PC-9 (cell line): ENCODE measurements at regions not wholly inside any gene's neighbourhood (a gene's known extent, or its start where the extent isn't known, plus 50 kb on each side); places are given as distances from the start of the nearest gene placed in this dataset.

Experiments
- BruUV-seq: library from RNA; stranded (reverse); fragments of 400-500 nt; replicated peaks from 2 replicates; lab custom pipeline; 2021; lab: Mats Ljungman, UMichigan
- CTCF ChIA-PET: fragments of 300-600 bp; sonication (Branson Sonifier 250); formaldehyde crosslinking; loops from one replicate; lab custom pipeline; 2022; ENCODE audit warnings: antibody characterized with exemption; lab: Charles Lee
- POLR2A ChIA-PET: fragments of 300-600 bp; sonication (Branson Sonifier 250); formaldehyde crosslinking; loops from one replicate; lab custom pipeline; 2022; ENCODE audit warnings: antibody characterized with exemption; ENCODE audit not compliant: unreplicated experiment; lab: Charles Lee
- DNase-seq, 2 experiments: peaks; one replicate each; pipeline versions ENCODE4 v3.0.0 to v3.0.0-alpha.2; 2015 to 2022; ENCODE audit warnings: mixed read lengths in 1 of 2
- H2AFZ ChIP-seq: fragments of 200-600 bp; sonication (generic); 2 replicates; pipeline ENCODE4 v1.8.1; 2017; ENCODE audit warnings: antibody characterized with exemption
- H3F3A ChIP-seq: fragments of 200-600 bp; sonication (generic); 2 replicates; pipeline ENCODE4 v1.8.1; 2017; ENCODE audit warnings: antibody characterized with exemption, mild to moderate bottlenecking, low read depth; ENCODE audit not compliant: insufficient read depth
- H3K27ac ChIP-seq: fragments of 200-600 bp; sonication (generic); 2 replicates; pipeline ENCODE4 v1.6.1; 2016; ENCODE audit warnings: mixed run types
- H3K27me3 ChIP-seq: fragments of 200-600 bp; sonication (generic); 2 replicates; pipeline ENCODE4 v1.6.1; 2016; ENCODE audit warnings: low read depth, mixed run types; ENCODE audit not compliant: insufficient read depth
- H3K36me3 ChIP-seq: fragments of 200-600 bp; sonication (generic); 2 replicates; pipeline ENCODE4 v1.6.1; 2016; ENCODE audit warnings: low read depth, mixed run types
- H3K4me1 ChIP-seq: fragments of 200-600 bp; sonication (generic); replicated peaks from 2 replicates; pipeline ENCODE4 v1.6.1; 2016; ENCODE audit warnings: mixed run types; ENCODE audit not compliant: insufficient read depth
- H3K4me2 ChIP-seq: fragments of 200-600 bp; sonication (generic); 2 replicates; pipeline ENCODE4 v1.6.1; 2017; ENCODE audit warnings: mixed run types
- H3K4me3 ChIP-seq: fragments of 200-600 bp; sonication (generic); 2 replicates; pipeline ENCODE4 v1.6.1; 2016; ENCODE audit warnings: mixed run types
- H3K79me2 ChIP-seq: fragments of 200-600 bp; sonication (generic); 2 replicates; pipeline ENCODE4 v1.6.1; 2017; ENCODE audit warnings: low read depth, mixed run types
- H3K9me2 ChIP-seq: fragments of 200-600 bp; sonication (generic); 2 replicates; pipeline ENCODE4 v1.8.1; 2017; ENCODE audit warnings: mild to moderate bottlenecking; ENCODE audit not compliant: insufficient read depth
- H3K9me3 ChIP-seq: fragments of 200-600 bp; sonication (generic); 2 replicates; pipeline ENCODE4 v1.8.1; 2016; ENCODE audit warnings: low read depth; ENCODE audit not compliant: insufficient read depth
- H4K20me1 ChIP-seq: fragments of 200-600 bp; sonication (generic); 2 replicates; pipeline ENCODE4 v1.8.1; 2017; ENCODE audit not compliant: insufficient read depth
- EZH2 ChIP-seq: fragments of 200-600 bp; sonication (generic); IDR thresholded peaks from 2 replicates; pipeline ENCODE4 v1.8.0; 2017; ENCODE audit warnings: antibody characterized with exemption, low read depth
- intact Hi-C: fragments of 100-400 bp; cut with micrococcal nuclease; formaldehyde crosslinking; loops from one replicate; pipeline ENCODE4 v1.10.0; 2022; ENCODE audit not compliant: unreplicated experiment
- TF ChIP-seq, protein P1 (sequence below): fragments of 200-600 bp; sonication (generic); conservative IDR thresholded peaks from 2 replicates; pipeline ENCODE4 v1.6.1; 2017; ENCODE audit warnings: mixed run types, antibody characterized with exemption, mild to moderate bottlenecking, moderate library complexity

DNA sequence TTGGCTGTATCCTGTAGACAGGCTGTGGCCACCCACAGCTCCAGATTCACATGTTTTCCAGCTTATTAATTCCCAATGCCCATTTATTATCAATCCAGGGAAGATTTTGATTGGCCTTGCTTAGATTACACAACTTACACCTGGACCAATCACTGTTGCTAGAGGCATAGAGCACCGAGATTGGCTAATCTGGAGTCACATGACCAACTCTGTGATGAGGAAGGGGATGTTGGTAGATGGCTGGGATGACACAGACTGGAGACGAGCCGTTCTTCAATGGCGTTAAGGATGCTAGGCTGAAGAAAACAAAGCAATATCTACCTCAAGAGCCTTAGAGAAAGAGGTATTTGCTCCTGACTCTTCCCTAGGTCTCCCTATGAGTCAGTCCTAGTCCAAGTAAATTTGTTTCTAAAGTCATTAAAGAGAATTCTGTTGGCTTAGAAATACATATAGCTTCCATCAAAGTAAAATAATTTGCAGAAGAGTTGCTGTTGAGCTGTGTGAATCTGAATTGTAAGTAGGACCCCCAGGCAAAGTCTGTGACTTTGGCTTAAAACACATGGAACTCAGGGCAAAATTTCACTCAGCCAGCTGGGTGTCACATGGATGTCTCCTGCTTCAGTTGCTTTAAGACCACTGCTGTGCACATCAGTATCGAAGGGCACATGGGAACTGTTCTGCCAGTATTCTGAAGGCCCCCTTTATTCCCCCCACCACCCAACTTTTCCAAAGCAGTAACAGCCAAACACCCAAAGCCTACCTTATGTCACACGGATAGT, 326.4 kb upstream of the KLF4 start:
- Histone ChIP-seq H2AFZ (no peak overlapping the region), H3F3A (no peaks in the 10 kb centered on the region), H3K4me2 (no peak overlapping the region), H3K4me3 (no peak overlapping the region), H3K9me3 (no peaks in the 10 kb centered on the region), H3K36me3 (no peaks in the 10 kb centered on the region), H3K9me2 (no peaks in the 10 kb centered on the region), H3K4me1 (no peaks in the 10 kb centered on the region), H3K27me3 (no peaks in the 10 kb centered on the region), H3K27ac (no peak overlapping the region), H4K20me1 (no peaks in the 10 kb centered on the region), H3K79me2 (no peaks in the 10 kb centered on the region)
- POLR2A ChIA-PET = no interaction called here
- CTCF ChIA-PET = no interaction called here
- intact Hi-C loops = no loop called here
- DNase-seq = no peak
- TF ChIP-seq, protein P1, sequence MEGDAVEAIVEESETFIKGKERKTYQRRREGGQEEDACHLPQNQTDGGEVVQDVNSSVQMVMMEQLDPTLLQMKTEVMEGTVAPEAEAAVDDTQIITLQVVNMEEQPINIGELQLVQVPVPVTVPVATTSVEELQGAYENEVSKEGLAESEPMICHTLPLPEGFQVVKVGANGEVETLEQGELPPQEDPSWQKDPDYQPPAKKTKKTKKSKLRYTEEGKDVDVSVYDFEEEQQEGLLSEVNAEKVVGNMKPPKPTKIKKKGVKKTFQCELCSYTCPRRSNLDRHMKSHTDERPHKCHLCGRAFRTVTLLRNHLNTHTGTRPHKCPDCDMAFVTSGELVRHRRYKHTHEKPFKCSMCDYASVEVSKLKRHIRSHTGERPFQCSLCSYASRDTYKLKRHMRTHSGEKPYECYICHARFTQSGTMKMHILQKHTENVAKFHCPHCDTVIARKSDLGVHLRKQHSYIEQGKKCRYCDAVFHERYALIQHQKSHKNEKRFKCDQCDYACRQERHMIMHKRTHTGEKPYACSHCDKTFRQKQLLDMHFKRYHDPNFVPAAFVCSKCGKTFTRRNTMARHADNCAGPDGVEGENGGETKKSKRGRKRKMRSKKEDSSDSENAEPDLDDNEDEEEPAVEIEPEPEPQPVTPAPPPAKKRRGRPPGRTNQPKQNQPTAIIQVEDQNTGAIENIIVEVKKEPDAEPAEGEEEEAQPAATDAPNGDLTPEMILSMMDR = no peak
- no peak for TF ChIP-seq EZH2
- no TSS peak for BruUV-seq

DNA sequence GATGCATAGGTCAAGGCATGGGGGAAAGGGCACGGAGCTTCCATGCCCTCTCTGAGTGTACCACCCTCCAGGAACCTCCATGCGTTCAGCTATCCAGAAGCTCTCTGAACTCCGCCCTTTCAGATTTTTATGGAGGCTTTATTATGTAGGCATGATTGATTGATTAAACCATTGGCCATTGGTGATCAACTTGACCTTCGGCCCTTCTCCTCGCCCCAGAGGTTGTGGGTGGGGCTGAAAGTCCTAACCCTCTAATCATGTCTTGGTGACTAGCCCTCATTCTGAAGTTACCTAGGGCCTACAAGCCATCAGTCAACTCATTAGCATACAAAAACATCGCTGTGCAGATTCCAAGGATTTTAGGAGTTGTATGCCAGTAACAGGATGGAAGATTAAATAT, 323.7 kb upstream of the KLF4 start:
- no peak for TF ChIP-seq EZH2
- TF ChIP-seq, protein P1 = no peak
- Histone ChIP-seq H3K27me3 (no peaks in the 10 kb centered on the region), H3K79me2 (no peaks in the 10 kb centered on the region), H4K20me1 (no peaks in the 10 kb centered on the region), H3F3A (no peaks in the 10 kb centered on the region), H3K4me2 (no peak overlapping the region), H2AFZ (no peak overlapping the region), H3K9me3 (no peaks in the 10 kb centered on the region), H3K9me2 (no peaks in the 10 kb centered on the region), H3K4me3 (no peak overlapping the region), H3K36me3 (no peaks in the 10 kb centered on the region), H3K27ac (no peak overlapping the region), H3K4me1 (no peaks in the 10 kb centered on the region)
- ChIA-PET CTCF (no interaction called here), POLR2A (no interaction called here)
- BruUV-seq = no TSS peak
- no peak for DNase-seq
- intact Hi-C loops = no loop called here

DNA sequence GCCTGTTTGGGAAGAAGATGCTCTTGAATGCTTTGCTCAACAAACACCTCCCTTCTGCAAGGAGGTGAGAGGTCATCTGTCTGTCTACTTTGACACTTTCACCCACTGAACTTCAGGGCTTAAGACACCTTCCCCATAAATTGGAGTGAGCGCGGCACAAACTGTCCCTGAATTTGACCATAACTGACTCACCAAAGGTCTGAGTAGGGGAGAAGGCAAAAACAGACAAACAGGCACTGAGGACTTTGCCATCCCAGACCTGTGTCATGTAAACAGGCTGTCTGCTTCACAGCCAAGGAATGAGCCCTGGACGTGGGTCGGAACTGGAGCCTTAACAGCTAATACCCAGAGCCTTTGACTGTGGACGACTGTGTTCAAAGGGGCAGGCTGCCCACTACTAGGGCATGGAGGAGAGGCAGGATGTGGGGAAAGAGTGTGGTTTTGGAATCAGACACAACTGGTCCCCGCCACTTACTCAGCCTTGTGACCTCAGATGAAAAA, 320.9 kb upstream of the KLF4 start:
- BruUV-seq = no TSS peak
- POLR2A ChIA-PET = interaction anchor here (0.6 kb wide), 1 partner anchor 624 kb away, joined by 5 read pairs; no protein-coding TSS in a partner anchor

More for the DNA sequence above, 320.9 kb upstream of the KLF4 start:
- no peak for TF ChIP-seq EZH2
- TF ChIP-seq, protein P1 = no peak
- Histone ChIP-seq H3K4me1 (no peaks in the 10 kb centered on the region), H3K36me3 (no peaks in the 10 kb centered on the region), H3K27me3 (no peaks in the 10 kb centered on the region), H3K27ac (no peak overlapping the region), H2AFZ (no peak overlapping the region), H3K4me2 (no peak overlapping the region), H4K20me1 (no peaks in the 10 kb centered on the region), H3K4me3 (no peak overlapping the region), H3F3A (no peaks in the 10 kb centered on the region), H3K9me2 (no peaks in the 10 kb centered on the region), H3K79me2 (no peaks in the 10 kb centered on the region), H3K9me3 (no peaks in the 10 kb centered on the region)
- intact Hi-C loops = no loop called here
- no peak for DNase-seq
- CTCF ChIA-PET = interaction anchor here (0.6 kb wide), 1 partner anchor 525 kb away, joined by 4 read pairs; no protein-coding TSS in a partner anchor
